Ovary (tissue), 7 donors: ENCODE measurements at regions not wholly inside any gene's neighbourhood (a gene's known extent, or its start where the extent isn't known, plus 50 kb on each side); places are given as distances from the start of the nearest gene placed in this dataset.

Experiments
- DNase-seq, 5 donors: peaks; one replicate each; pipeline ENCODE4 v3.0.0-alpha.2; 2019 to 2020
- H3K27ac ChIP-seq, 2 donors: fragments of 200-600 bp; one replicate each; pipeline versions ENCODE4 v1.5.1 to v1.8.0; 2019 to 2022
- H3K27me3 ChIP-seq: fragments of 200-600 bp; one replicate; pipeline ENCODE4 v1.8.0; 2022
- H3K36me3 ChIP-seq: fragments of 200-600 bp; sonication (generic); one replicate; pipeline ENCODE4 v1.5.1; 2019
- H3K4me1 ChIP-seq: one replicate; pipeline ENCODE4 v1.8.1; 2013; ENCODE audit warnings: mild to moderate bottlenecking, moderate library complexity; ENCODE audit not compliant: insufficient read depth
- H3K4me3 ChIP-seq: fragments of 200-600 bp; sonication (generic); one replicate; pipeline ENCODE4 v1.5.1; 2017
- H3K9me3 ChIP-seq, 2 donors: fragments of 200-600 bp in 1 of 2; sonication (generic) in 1 of 2; one replicate each; pipeline versions ENCODE4 v1.5.1 to v1.8.1; 2013 to 2019; ENCODE audit warnings: mild to moderate bottlenecking in 1 of 2, moderate library complexity in 1 of 2
- EP300 ChIP-seq: sonication (generic); formaldehyde crosslinking; IDR thresholded peaks from one replicate; pipeline ENCODE4 v1.6.1; 2017; ENCODE audit warnings: antibody characterized with exemption
- POLR2A ChIP-seq: fragments of 450-650 bp; IDR thresholded peaks from one replicate; pipeline ENCODE4 v1.6.1; 2017; ENCODE audit warnings: antibody characterized with exemption, mild to moderate bottlenecking, moderate library complexity
- WGBS, 3 donors: extraction: QIAGEN DNeasy Blood & Tissue Kit in 1 of 3; methylation state at CpG; one replicate each; pipeline versions ENCODE4 v1.1.5 to v1.1.7; 2013 to 2017; 5-methylcytosine and 5-hydroxymethylcytosine counted together
- intact Hi-C, 4 donors: fragments of 100-400 bp; cut with DNase I; formaldehyde crosslinking; loops; one replicate each; pipeline versions ENCODE4 v1.11.0 to v1.15.1; 2022 to 2023
- TF ChIP-seq, protein P1 (sequence below), 3 donors: fragments of 450-650 bp in 2 of 3; fragments of 200-600 bp in 1 of 3; IDR thresholded peaks; one replicate each; pipeline versions ENCODE4 v1.5.1 to v1.8.0; 2016 to 2022; ENCODE audit warnings: antibody characterized with exemption in 3 of 3, mild to moderate bottlenecking in 1 of 3
- donor health status: DM: no; HTN: no; CAD: no; lungs with moderate emphysema.
- donor health status: DM: no; HTN: no; CAD: no.
- donor health status: Bipolar disorder and iron deficiency.
- donor health status: DM: no; HTN: no; CAD: no.
- donor health status: DM: yes; HTN: yes; CAD: no.

DNA sequence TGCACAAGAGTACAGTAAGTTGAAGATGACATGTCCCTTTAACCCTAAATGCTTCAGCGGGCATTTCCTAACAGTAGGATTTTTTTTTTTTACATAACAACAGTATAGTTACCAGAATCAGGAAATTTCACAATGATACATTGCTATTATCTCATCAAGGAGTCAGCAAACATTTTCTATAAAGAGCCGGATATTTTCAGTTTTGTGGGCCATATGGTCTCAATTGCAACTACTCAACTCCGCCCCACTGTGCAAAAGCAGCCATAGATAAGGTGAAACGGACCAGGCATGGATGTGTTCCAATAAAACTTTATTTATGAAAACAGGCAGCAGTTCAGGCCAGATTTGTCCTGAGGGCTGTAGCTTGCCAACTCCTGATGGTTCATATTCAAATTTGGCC lies 130.6 kb downstream of the SMAD6 start:
- 36 to 40% (median 36%) methylated on average over 4 of the region's 4 CpGs for WGBS, 3 donors

DNA sequence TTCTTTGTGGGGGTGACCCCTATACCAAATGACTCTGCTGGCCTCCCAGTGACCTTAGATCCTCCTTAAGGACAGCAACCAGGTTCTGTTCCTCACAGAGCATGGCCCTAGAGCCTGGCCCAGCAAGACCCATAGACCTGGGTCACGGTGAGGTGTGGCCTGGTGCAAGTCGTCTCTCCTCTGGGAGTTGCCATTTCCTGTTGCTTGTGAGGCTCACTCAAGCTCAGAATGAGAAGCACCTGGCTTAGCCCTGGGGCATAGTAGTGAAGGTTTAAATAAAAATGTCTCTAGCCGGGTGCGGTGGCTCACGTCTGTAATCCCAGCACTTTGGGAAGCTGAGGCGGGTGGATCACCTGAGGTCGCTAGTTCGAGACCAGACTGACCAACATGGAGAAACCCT lies 131.3 kb downstream of the SMAD6 start:
- H3K4me1 ChIP-seq, result no peaks in the 10 kb centered on the region
- peak in 1 of 5 donors; percentile 7 for DNase-seq
- no peaks in the 10 kb centered on the region for H3K27me3 ChIP-seq
- H3K36me3 ChIP-seq, result no peaks in the 10 kb centered on the region
- H3K9me3 ChIP-seq, result no peaks in the 10 kb centered on the region
- TF ChIP-seq, protein P1, sequence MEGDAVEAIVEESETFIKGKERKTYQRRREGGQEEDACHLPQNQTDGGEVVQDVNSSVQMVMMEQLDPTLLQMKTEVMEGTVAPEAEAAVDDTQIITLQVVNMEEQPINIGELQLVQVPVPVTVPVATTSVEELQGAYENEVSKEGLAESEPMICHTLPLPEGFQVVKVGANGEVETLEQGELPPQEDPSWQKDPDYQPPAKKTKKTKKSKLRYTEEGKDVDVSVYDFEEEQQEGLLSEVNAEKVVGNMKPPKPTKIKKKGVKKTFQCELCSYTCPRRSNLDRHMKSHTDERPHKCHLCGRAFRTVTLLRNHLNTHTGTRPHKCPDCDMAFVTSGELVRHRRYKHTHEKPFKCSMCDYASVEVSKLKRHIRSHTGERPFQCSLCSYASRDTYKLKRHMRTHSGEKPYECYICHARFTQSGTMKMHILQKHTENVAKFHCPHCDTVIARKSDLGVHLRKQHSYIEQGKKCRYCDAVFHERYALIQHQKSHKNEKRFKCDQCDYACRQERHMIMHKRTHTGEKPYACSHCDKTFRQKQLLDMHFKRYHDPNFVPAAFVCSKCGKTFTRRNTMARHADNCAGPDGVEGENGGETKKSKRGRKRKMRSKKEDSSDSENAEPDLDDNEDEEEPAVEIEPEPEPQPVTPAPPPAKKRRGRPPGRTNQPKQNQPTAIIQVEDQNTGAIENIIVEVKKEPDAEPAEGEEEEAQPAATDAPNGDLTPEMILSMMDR (IDR thresholded peaks at IDR 0.05), result no peak
- TF ChIP-seq POLR2A (no peak), EP300 (no peak)
- WGBS, 3 donors, result 95% methylated on average over 8 of the region's 8 CpGs
- no peak overlapping the region for H3K27ac ChIP-seq
- intact Hi-C loops, result no loop called here
- H3K4me3 ChIP-seq, result no peak overlapping the region

More for the DNA sequence above, 130.6 kb downstream of the SMAD6 start:
- H3K4me3 ChIP-seq, result no peak overlapping the region
- TF ChIP-seq EP300 (no peak), POLR2A (no peak)
- TF ChIP-seq, protein P1 (IDR thresholded peaks at IDR 0.05), result no peak
- intact Hi-C loops, result no loop called here
- no peaks in the 10 kb centered on the region for H3K27me3 ChIP-seq
- H3K36me3 ChIP-seq, result no peaks in the 10 kb centered on the region
- no peaks in the 10 kb centered on the region for H3K4me1 ChIP-seq
- DNase-seq, result no peak
- H3K27ac ChIP-seq, result no peak overlapping the region
- no peaks in the 10 kb centered on the region for H3K9me3 ChIP-seq

DNA sequence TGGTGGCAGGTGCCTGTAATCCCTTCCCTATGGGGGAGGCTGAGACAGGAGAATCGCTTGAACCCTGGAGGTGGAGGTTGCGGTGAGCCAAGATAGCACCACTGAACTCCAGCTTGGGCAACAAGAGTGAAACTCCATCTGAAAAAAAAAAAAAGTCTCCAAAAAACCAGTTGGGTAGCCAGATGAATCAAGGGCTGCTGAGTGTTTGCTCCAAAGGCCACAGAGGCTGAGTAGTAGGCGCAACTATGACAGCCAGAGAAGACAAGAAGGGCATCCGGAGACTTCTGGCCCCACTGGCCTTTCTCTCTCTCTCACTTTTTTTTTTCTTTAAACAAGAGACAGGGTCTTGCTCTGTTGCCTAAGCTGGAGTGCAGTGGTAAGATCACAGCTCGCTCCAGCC lies 131.8 kb downstream of the SMAD6 start:
- no peak for DNase-seq
- Histone ChIP-seq H3K36me3 (no peaks in the 10 kb centered on the region), H3K4me1 (no peaks in the 10 kb centered on the region), H3K9me3 (no peaks in the 10 kb centered on the region), H3K27me3 (no peaks in the 10 kb centered on the region), H3K27ac (no peak overlapping the region), H3K4me3 (no peak overlapping the region)
- intact Hi-C loops, result no loop called here
- TF ChIP-seq POLR2A (no peak), EP300 (no peak)
- TF ChIP-seq, protein P1 (IDR thresholded peaks at IDR 0.05), result no peak
- WGBS, 3 donors, result 93 to 99% (median 97%) methylated on average over 5 of the region's 5 CpGs

DNA sequence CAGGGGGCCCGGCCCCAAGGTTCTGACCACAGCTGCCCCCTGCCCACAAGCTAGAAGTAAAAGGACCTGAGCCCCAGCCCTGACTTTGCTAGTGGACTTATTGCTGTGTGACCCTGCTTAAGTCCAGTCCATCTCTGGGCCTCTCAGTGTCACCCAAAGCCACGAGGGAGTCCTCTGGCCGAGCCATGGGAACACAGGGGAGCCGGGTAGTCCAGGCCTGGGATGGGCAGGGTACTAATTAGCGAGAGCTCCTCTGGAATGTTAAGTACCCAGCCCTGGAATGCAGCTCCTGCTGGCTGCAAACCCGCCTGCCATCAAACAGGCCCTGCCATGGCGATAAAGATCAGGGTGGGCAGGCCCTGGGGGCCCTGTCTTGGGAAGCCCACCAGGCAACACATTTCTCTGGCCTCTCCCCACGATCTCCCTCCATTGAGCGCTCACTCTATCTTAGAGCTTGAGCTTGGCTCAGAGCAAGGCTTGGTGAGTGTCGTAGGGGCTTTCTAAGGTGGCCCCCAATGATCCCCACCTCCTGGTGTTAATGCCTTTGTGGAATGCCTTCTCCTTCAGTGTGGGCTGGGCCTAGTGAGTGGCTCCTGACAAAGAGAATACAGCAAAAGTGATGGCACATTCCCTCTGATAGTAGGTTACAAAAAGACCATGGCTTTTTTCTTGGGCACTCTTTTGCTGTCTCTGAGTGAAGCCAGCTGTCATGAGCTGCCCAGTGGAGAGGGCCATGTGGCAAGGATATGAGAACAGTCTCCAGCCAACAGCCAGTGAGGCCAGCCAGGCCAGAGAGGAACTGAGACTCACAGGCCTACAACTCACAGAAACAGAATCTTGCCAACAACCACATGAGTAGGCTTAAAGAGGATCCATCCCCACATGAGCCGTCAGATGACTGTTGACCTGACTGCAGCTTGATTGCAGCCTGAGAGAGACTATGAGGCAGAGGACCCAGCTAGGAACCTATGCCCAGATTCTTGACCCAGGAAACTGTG lies 133.1 kb downstream of the SMAD6 start:
- TF ChIP-seq, protein P1 (IDR thresholded peaks at IDR 0.05), result no peak
- TF ChIP-seq EP300 (no peak), POLR2A (no peak)
- H3K4me1 ChIP-seq, result peaks cover 6% of the 10 kb centered on the region
- no peak overlapping the region for H3K27ac ChIP-seq
- 86 to 95% (median 92%) methylated on average over 10 to 11 of the region's 11 CpGs for WGBS, 3 donors
- no peak for DNase-seq
- no peak overlapping the region for H3K4me3 ChIP-seq
- H3K36me3 ChIP-seq, result no peaks in the 10 kb centered on the region
- intact Hi-C loops, result no loop called here
- no peaks in the 10 kb centered on the region for H3K9me3 ChIP-seq
- H3K27me3 ChIP-seq, result no peaks in the 10 kb centered on the region
